CD8-positive, alpha-beta memory T cell (primary cell): ENCODE measurements at regions not wholly inside any gene's neighbourhood (a gene's known extent, or its start where the extent isn't known, plus 50 kb on each side); places are given as distances from the start of the nearest gene placed in this dataset.

Experiments used
- CTCF ChIA-PET: fragments of 350-600 bp; sonication (Branson Sonifier 250); formaldehyde crosslinking; loops from one replicate; lab custom pipeline; 2021; ENCODE audit warnings: antibody characterized with exemption; lab: Charles Lee
- POLR2A ChIA-PET: fragments of 350-600 bp; sonication (Branson Sonifier 250); formaldehyde crosslinking; loops from one replicate; lab custom pipeline; 2021; ENCODE audit warnings: antibody characterized with exemption; lab: Charles Lee
- DNase-seq, 5 donors: peaks; one replicate each; pipeline versions ENCODE4 v3.0.0 to v3.0.0-alpha.2; 2020 to 2022; ENCODE audit warnings: mixed read lengths in 1 of 5
- H3K27ac ChIP-seq: one replicate; pipeline ENCODE4 v1.7.0; 2013; ENCODE audit warnings: low read depth, mild to moderate bottlenecking, low read length, moderate library complexity
- H3K27me3 ChIP-seq: 2 replicates; pipeline ENCODE4 v1.7.0; 2013; ENCODE audit warnings: low read length, mild to moderate bottlenecking; ENCODE audit not compliant: insufficient read depth, poor library complexity, severe bottlenecking
- H3K36me3 ChIP-seq: 2 replicates; pipeline ENCODE4 v1.7.0; 2013; ENCODE audit warnings: mild to moderate bottlenecking, low read length, moderate library complexity; ENCODE audit not compliant: insufficient read depth
- H3K4me1 ChIP-seq: 2 replicates; pipeline ENCODE4 v1.7.0; 2013; ENCODE audit warnings: mild to moderate bottlenecking, low read length, moderate library complexity; ENCODE audit not compliant: insufficient read depth
- H3K4me3 ChIP-seq: 2 replicates; pipeline ENCODE4 v1.7.0; 2013; ENCODE audit warnings: mild to moderate bottlenecking, low read length
- H3K9me3 ChIP-seq: 2 replicates; pipeline ENCODE4 v1.7.0; 2013; ENCODE audit warnings: mild to moderate bottlenecking, low read length
- H3K27ac Mint-ChIP-seq, 8 donors: one replicate each; pipeline ENCODE4 v1.8.0; 2020 to 2021; ENCODE audit warnings: mixed read lengths in 8 of 8, mild to moderate bottlenecking in 6 of 8, inconsistent platforms in 3 of 8, moderate library complexity in 3 of 8
- H3K27me3 Mint-ChIP-seq, 2 donors: one replicate each; pipeline ENCODE4 v1.8.0; 2020 to 2021; ENCODE audit warnings: mixed read lengths in 2 of 2, mild to moderate bottlenecking in 1 of 2, moderate library complexity in 1 of 2
- H3K36me3 Mint-ChIP-seq, 3 donors: one replicate each; pipeline ENCODE4 v1.8.0; 2020 to 2021; ENCODE audit warnings: mixed read lengths in 3 of 3, inconsistent platforms in 1 of 3, mild to moderate bottlenecking in 1 of 3
- H3K4me1 Mint-ChIP-seq, 3 donors: one replicate each; pipeline ENCODE4 v1.8.0; 2020 to 2021; ENCODE audit warnings: mixed read lengths in 3 of 3, inconsistent platforms in 1 of 3, mild to moderate bottlenecking in 1 of 3
- H3K4me3 Mint-ChIP-seq, 7 donors: one replicate each; pipeline ENCODE4 v1.8.0; 2020 to 2021; ENCODE audit warnings: mixed read lengths in 7 of 7, mild to moderate bottlenecking in 6 of 7, moderate library complexity in 4 of 7, inconsistent platforms in 2 of 7
- H3K9me3 Mint-ChIP-seq, 5 donors: one replicate each; pipeline ENCODE4 v1.8.0; 2020 to 2022; ENCODE audit warnings: mixed read lengths in 5 of 5, mild to moderate bottlenecking in 3 of 5, moderate library complexity in 2 of 5, inconsistent platforms in 1 of 5

- ChIA-PET POLR2A (no interaction called here), CTCF (no interaction called here)
- Histone ChIP-seq H3K4me1 (no peaks in the 10 kb centered on the region), H3K9me3 (no peaks in the 10 kb centered on the region), H3K27me3 (no peaks in the 10 kb centered on the region), H3K4me3 (no peak overlapping the region), H3K27ac (no peak overlapping the region), H3K36me3 (no peaks in the 10 kb centered on the region)
- H3K4me3 Mint-ChIP-seq, result no peak overlapping the region
- no peak for DNase-seq
- no peak overlapping the region for H3K27ac Mint-ChIP-seq
- no peaks in the 10 kb centered on the region for H3K4me1 Mint-ChIP-seq
- H3K9me3 Mint-ChIP-seq, result no peaks in the 10 kb centered on the region
- no peaks in the 10 kb centered on the region for H3K27me3 Mint-ChIP-seq
- H3K36me3 Mint-ChIP-seq, result no peaks in the 10 kb centered on the region
Observed at GRCh38 chrY:19644889-19645638, 99.5 kb downstream of the KDM5D start.

- Histone ChIP-seq H3K4me3 (no peak overlapping the region), H3K9me3 (no peaks in the 10 kb centered on the region), H3K4me1 (no peaks in the 10 kb centered on the region), H3K27me3 (no peaks in the 10 kb centered on the region), H3K36me3 (no peaks in the 10 kb centered on the region), H3K27ac (no peak overlapping the region)
- Mint-ChIP-seq H3K27ac (no peak overlapping the region), H3K9me3 (peaks cover 0 to 5% (median 0%) of the 10 kb centered on the region in 5 donors), H3K36me3 (no peaks in the 10 kb centered on the region), H3K4me1 (no peaks in the 10 kb centered on the region), H3K27me3 (no peaks in the 10 kb centered on the region), H3K4me3 (no peak overlapping the region)
- CTCF ChIA-PET, result no interaction called here
- no peak for DNase-seq
- POLR2A ChIA-PET, result no interaction called here
Observed at GRCh38 chrY:19637651-19638347, 106.7 kb downstream of the KDM5D start.

- Mint-ChIP-seq H3K9me3 (peaks cover 0 to 6% (median 0%) of the 10 kb centered on the region in 5 donors), H3K4me3 (no peak overlapping the region), H3K4me1 (no peaks in the 10 kb centered on the region), H3K36me3 (no peaks in the 10 kb centered on the region), H3K27ac (no peak overlapping the region), H3K27me3 (peaks cover 0 to 3% of the 10 kb centered on the region in 2 donors)
- Histone ChIP-seq H3K4me1 (no peaks in the 10 kb centered on the region), H3K27me3 (no peaks in the 10 kb centered on the region), H3K4me3 (no peak overlapping the region), H3K36me3 (no peaks in the 10 kb centered on the region), H3K27ac (no peak overlapping the region), H3K9me3 (no peaks in the 10 kb centered on the region)
- CTCF ChIA-PET, result no interaction called here
- POLR2A ChIA-PET, result no interaction called here
- DNase-seq, result no peak
Observed at GRCh38 chrY:19628926-19629325, 115.6 kb downstream of the KDM5D start.

- ChIA-PET POLR2A (no interaction called here), CTCF (no interaction called here)
- H3K27ac Mint-ChIP-seq, result no peak overlapping the region
- H3K27me3 Mint-ChIP-seq, result no peaks in the 10 kb centered on the region
- no peaks in the 10 kb centered on the region for H3K36me3 Mint-ChIP-seq
- no peaks in the 10 kb centered on the region for H3K27me3 ChIP-seq
- no peaks in the 10 kb centered on the region for H3K4me1 ChIP-seq
- H3K4me1 Mint-ChIP-seq, result no peaks in the 10 kb centered on the region
- no peak for DNase-seq
- no peaks in the 10 kb centered on the region for H3K9me3 ChIP-seq
- H3K9me3 Mint-ChIP-seq, result peaks cover 0 to 3% (median 0%) of the 10 kb centered on the region in 5 donors
- no peak overlapping the region for H3K4me3 ChIP-seq
- no peak overlapping the region for H3K27ac ChIP-seq
- H3K36me3 ChIP-seq, result no peaks in the 10 kb centered on the region
- H3K4me3 Mint-ChIP-seq, result no peak overlapping the region
Observed at GRCh38 chrY:19622392-19622791, 122.1 kb downstream of the KDM5D start.

- DNase-seq, result no peak
- Mint-ChIP-seq H3K4me1 (no peaks in the 10 kb centered on the region), H3K4me3 (no peak overlapping the region), H3K36me3 (no peaks in the 10 kb centered on the region), H3K27me3 (no peaks in the 10 kb centered on the region), H3K9me3 (peaks cover 0 to 3% (median 0%) of the 10 kb centered on the region in 5 donors), H3K27ac (no peak overlapping the region)
- Histone ChIP-seq H3K4me3 (no peak overlapping the region), H3K9me3 (no peaks in the 10 kb centered on the region), H3K4me1 (no peaks in the 10 kb centered on the region), H3K27me3 (no peaks in the 10 kb centered on the region), H3K27ac (no peak overlapping the region), H3K36me3 (no peaks in the 10 kb centered on the region)
- CTCF ChIA-PET, result no interaction called here
- POLR2A ChIA-PET, result no interaction called here
Observed at GRCh38 chrY:19621756-19622155, 122.8 kb downstream of the KDM5D start.

- Mint-ChIP-seq H3K27me3 (no peaks in the 10 kb centered on the region), H3K9me3 (no peaks in the 10 kb centered on the region), H3K36me3 (peaks cover 0 to 60% (median 0%) of the 10 kb centered on the region in 3 donors), H3K4me1 (no peaks in the 10 kb centered on the region), H3K4me3 (no peak overlapping the region), H3K27ac (no peak overlapping the region)
- no peaks in the 10 kb centered on the region for H3K27me3 ChIP-seq
- no peaks in the 10 kb centered on the region for H3K9me3 ChIP-seq
- no peak overlapping the region for H3K27ac ChIP-seq
- POLR2A ChIA-PET, result no interaction called here
- H3K36me3 ChIP-seq, result no peaks in the 10 kb centered on the region
- no peaks in the 10 kb centered on the region for H3K4me1 ChIP-seq
- no peak for DNase-seq
- CTCF ChIA-PET, result no interaction called here
- no peak overlapping the region for H3K4me3 ChIP-seq
Observed at GRCh38 chrY:19601113-19601512, 143.4 kb downstream of the KDM5D start.

- CTCF ChIA-PET, result no interaction called here
- no peaks in the 10 kb centered on the region for H3K9me3 ChIP-seq
- Mint-ChIP-seq H3K27me3 (no peaks in the 10 kb centered on the region), H3K36me3 (peaks cover 0 to 64% (median 0%) of the 10 kb centered on the region in 3 donors), H3K9me3 (no peaks in the 10 kb centered on the region), H3K4me1 (peaks cover 0 to 2% (median 0%) of the 10 kb centered on the region in 3 donors), H3K27ac (no peak overlapping the region), H3K4me3 (no peak overlapping the region)
- POLR2A ChIA-PET, result no interaction called here
- H3K36me3 ChIP-seq, result no peaks in the 10 kb centered on the region
- no peak overlapping the region for H3K4me3 ChIP-seq
- no peaks in the 10 kb centered on the region for H3K4me1 ChIP-seq
- H3K27ac ChIP-seq, result no peak overlapping the region
- no peaks in the 10 kb centered on the region for H3K27me3 ChIP-seq
- DNase-seq, result no peak
Observed at GRCh38 chrY:19600711-19601110, 143.8 kb downstream of the KDM5D start.

GRCh38 chrY:19590235-19590634 lies 154.3 kb downstream of the KDM5D start:
- Histone ChIP-seq H3K27me3 (no peaks in the 10 kb centered on the region), H3K36me3 (no peaks in the 10 kb centered on the region), H3K27ac (no peak overlapping the region), H3K9me3 (no peaks in the 10 kb centered on the region), H3K4me3 (no peak overlapping the region), H3K4me1 (no peaks in the 10 kb centered on the region)
- Mint-ChIP-seq H3K9me3 (no peaks in the 10 kb centered on the region), H3K4me1 (peaks cover 0 to 26% (median 0%) of the 10 kb centered on the region in 3 donors), H3K27me3 (no peaks in the 10 kb centered on the region), H3K36me3 (peaks cover 0 to 46% (median 0%) of the 10 kb centered on the region in 3 donors), H3K4me3 (no peak overlapping the region), H3K27ac (no peak overlapping the region)
- no peak for DNase-seq
- ChIA-PET POLR2A (no interaction called here), CTCF (no interaction called here)
